Thyroid gland (tissue), 4 donors: ENCODE measurements at regions not wholly inside any gene's neighbourhood (a gene's known extent, or its start where the extent isn't known, plus 50 kb on each side); places are given as distances from the start of the nearest gene placed in this dataset.

Experiments
- DNase-seq, 2 donors: peaks; one replicate each; pipeline ENCODE4 v3.0.0-alpha.2; 2019
- H3K27ac ChIP-seq, 3 donors: fragments of 200-600 bp; sonication (generic); 1 replicate in 2 of 3; 2 replicates in 1 of 3; pipeline ENCODE4 v1.5.1; 2016 to 2019; ENCODE audit warnings: mild to moderate bottlenecking in 1 of 3, moderate library complexity in 1 of 3
- H3K27me3 ChIP-seq: fragments of 200-600 bp; sonication (generic); one replicate; pipeline ENCODE4 v1.5.1; 2019
- H3K36me3 ChIP-seq, 2 donors: fragments of 200-600 bp; sonication (generic); one replicate each; pipeline ENCODE4 v1.5.1; 2016 to 2019
- H3K4me1 ChIP-seq, 2 donors: fragments of 200-600 bp; sonication (generic); one replicate each; pipeline ENCODE4 v1.5.1; 2017 to 2019
- H3K4me3 ChIP-seq, 3 donors: fragments of 200-600 bp; sonication (generic); replicated peaks in 1 of 3; 1 replicate in 2 of 3; 2 replicates in 1 of 3; pipeline ENCODE4 v1.5.1; 2016; ENCODE audit warnings: mild to moderate bottlenecking in 1 of 3
- H3K9me3 ChIP-seq: fragments of 200-600 bp; sonication (generic); one replicate; pipeline ENCODE4 v1.5.1; 2017
- POLR2A ChIP-seq, 2 donors: fragments of 450-650 bp; IDR thresholded peaks; one replicate each; pipeline ENCODE4 v1.6.1; 2017; ENCODE audit warnings: antibody characterized with exemption in 2 of 2, mild to moderate bottlenecking in 2 of 2, moderate library complexity in 1 of 2
- WGBS, 2 donors: methylation state at CpG; one replicate each; pipeline ENCODE4 v1.1.5; 2017; 5-methylcytosine and 5-hydroxymethylcytosine counted together
- intact Hi-C: fragments of 100-400 bp; cut with DNase I; formaldehyde crosslinking; loops from one replicate; pipeline ENCODE4 v1.15.1; 2023
- TF ChIP-seq, protein P1 (sequence below), 6 experiments: fragments of 200-600 bp in 3 of 6; fragments of 450-650 bp in 3 of 6; sonication (generic) in 3 of 6; IDR thresholded peaks; one replicate each; pipeline ENCODE4 v1.5.1; 2016 to 2019; ENCODE audit warnings: antibody characterized with exemption in 6 of 6, mild to moderate bottlenecking in 2 of 6, inconsistent platforms in 1 of 6, moderate library complexity in 1 of 6

DNA sequence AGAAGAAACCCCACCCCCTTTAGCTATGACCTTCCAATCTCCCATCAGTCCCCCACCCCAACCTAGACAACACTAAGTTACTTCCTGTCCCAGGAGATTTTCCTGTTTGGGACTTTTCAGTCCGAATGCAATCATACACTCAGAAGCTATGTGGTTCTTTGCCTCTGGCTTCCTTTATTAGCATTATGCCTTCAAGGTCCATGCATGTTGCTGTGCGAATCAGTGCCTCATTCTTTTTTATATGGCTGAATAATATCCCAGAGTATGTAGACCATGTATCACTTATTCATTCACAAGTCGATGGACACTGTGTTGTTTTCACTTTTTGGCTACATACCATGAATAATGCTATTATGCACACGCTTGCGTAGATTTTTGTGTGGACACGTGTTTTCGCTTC lies 292.1 kb upstream of the HDAC4 start:
- intact Hi-C loops, result no loop called here
- no peak for DNase-seq
- 91 to 92% methylated on average over 7 of the region's 7 CpGs for WGBS, 2 donors
- Histone ChIP-seq H3K27me3 (no peaks in the 10 kb centered on the region), H3K4me1 (no peaks in the 10 kb centered on the region), H3K36me3 (no peaks in the 10 kb centered on the region), H3K4me3 (no peak overlapping the region), H3K27ac (no peak overlapping the region), H3K9me3 (no peaks in the 10 kb centered on the region)
- no peak for TF ChIP-seq POLR2A (IDR thresholded peaks at IDR 0.05)
- TF ChIP-seq, protein P1, sequence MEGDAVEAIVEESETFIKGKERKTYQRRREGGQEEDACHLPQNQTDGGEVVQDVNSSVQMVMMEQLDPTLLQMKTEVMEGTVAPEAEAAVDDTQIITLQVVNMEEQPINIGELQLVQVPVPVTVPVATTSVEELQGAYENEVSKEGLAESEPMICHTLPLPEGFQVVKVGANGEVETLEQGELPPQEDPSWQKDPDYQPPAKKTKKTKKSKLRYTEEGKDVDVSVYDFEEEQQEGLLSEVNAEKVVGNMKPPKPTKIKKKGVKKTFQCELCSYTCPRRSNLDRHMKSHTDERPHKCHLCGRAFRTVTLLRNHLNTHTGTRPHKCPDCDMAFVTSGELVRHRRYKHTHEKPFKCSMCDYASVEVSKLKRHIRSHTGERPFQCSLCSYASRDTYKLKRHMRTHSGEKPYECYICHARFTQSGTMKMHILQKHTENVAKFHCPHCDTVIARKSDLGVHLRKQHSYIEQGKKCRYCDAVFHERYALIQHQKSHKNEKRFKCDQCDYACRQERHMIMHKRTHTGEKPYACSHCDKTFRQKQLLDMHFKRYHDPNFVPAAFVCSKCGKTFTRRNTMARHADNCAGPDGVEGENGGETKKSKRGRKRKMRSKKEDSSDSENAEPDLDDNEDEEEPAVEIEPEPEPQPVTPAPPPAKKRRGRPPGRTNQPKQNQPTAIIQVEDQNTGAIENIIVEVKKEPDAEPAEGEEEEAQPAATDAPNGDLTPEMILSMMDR (IDR thresholded peaks at IDR 0.05), result no peak

DNA sequence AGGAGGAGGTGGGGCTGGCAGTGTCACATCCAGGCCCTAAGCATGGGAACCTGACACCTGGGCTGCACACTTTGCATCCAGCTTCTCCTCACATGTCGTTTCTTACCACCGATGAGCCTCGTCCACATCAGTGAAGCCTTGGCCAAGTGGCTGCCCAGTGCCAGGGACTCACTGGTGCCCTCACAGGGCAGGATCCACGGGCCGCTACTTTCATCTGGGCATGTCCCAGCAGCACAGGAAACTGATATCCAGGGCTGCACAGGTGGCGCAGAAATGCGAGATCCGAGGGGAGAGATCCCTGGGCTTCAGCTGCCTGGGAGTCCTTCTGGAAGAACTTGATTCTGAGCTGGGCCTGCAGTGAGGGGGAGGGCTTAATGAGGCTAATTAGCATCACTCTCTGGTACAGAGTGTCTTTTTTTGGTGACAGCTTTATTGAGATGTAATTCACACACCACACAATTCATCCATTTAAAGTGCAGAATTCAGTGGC lies 291.6 kb upstream of the HDAC4 start:
- no peaks in the 10 kb centered on the region for H3K9me3 ChIP-seq
- H3K27me3 ChIP-seq, result no peaks in the 10 kb centered on the region
- no peaks in the 10 kb centered on the region for H3K36me3 ChIP-seq
- intact Hi-C loops, result no loop called here
- H3K4me3 ChIP-seq, result no peak overlapping the region
- TF ChIP-seq, protein P1 (IDR thresholded peaks at IDR 0.05), result no peak
- no peak for TF ChIP-seq POLR2A (IDR thresholded peaks at IDR 0.05)
- no peaks in the 10 kb centered on the region for H3K4me1 ChIP-seq
- no peak for DNase-seq
- H3K27ac ChIP-seq, result no peak overlapping the region
- WGBS, 2 donors, result 59 to 77% methylated on average over 7 to 8 of the region's 8 CpGs

DNA sequence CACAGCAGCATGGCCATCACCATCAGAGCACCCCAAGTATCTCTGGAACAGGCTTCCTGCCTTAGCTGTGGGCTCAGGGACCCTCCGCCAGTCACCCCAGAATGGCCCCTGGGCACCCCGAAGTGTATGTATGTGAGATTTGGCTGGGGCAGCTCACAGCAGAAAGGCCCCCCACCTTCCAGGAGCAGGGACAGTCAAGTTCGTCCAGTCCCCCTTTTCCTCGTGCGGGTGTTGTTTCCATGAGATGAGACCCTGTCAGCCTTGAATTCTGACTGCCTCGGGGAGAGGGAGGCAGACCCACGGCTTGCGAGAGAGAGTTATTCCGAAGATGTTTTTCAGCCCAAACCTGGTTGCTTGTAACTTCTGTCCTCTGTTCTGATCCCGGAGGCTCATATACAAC lies 290.9 kb upstream of the HDAC4 start:
- Histone ChIP-seq H3K27ac (no peak overlapping the region), H3K4me1 (no peaks in the 10 kb centered on the region), H3K27me3 (no peaks in the 10 kb centered on the region), H3K4me3 (no peak overlapping the region), H3K36me3 (no peaks in the 10 kb centered on the region), H3K9me3 (no peaks in the 10 kb centered on the region)
- no peak for DNase-seq
- intact Hi-C loops, result no loop called here
- TF ChIP-seq, protein P1 (IDR thresholded peaks at IDR 0.05), result no peak
- no peak for TF ChIP-seq POLR2A (IDR thresholded peaks at IDR 0.05)
- WGBS, 2 donors, result 87 to 92% methylated on average over 8 to 10 of the region's 10 CpGs

DNA sequence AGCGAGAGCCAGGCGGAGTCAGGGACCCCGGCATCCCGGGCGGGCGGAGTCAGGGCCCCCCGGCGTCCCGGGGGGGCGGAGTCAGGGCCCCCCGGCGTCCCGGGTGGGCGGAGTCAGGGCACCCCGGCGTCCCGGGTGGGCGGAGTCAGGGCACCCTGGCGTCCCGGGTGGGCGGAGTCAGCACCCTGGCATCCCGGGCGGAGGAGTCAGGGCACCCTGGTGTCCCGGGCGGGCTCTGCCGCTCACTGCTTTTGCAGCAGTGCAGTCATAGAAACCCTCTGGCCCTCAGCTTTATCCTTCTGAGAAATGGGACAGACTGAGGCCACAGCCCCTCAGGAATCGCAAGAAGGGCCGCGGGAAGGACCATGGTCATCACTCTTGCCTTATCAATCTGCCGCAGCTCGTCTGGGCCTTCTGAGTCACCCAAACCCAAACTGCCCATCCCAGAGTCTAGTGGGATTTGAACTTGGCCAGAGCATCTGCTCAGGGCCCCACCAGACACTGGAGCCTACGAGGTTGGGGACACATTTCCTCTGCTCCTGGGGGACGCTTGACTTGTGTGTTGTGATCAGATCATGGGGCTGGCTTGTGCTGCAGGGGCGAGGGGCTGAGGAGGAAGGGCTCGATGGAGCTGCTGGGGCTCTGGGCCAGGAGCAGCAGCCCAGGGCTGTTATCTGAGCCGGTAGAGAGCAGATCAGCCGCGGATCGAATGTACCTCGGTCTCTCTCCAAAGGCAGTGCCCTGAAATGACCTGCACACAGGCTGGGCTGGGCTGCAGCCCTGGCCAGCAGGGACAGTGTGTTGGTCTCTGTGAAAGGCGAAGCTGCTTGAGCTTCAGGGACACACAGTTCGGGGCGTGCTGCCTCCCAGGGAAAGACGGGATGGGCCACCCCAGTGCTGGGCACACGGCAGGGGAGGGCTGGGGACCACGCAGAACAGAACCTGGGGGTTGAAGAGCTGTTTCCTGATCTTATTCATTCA lies 290.1 kb upstream of the HDAC4 start:
- TF ChIP-seq POLR2A (IDR thresholded peaks at IDR 0.05), result no peak
- TF ChIP-seq, protein P1 (IDR thresholded peaks at IDR 0.05), result no peak
- intact Hi-C loops, result no loop called here
- Histone ChIP-seq H3K4me1 (no peaks in the 10 kb centered on the region), H3K9me3 (no peaks in the 10 kb centered on the region), H3K4me3 (no peak overlapping the region), H3K27me3 (no peaks in the 10 kb centered on the region), H3K36me3 (no peaks in the 10 kb centered on the region), H3K27ac (no peak overlapping the region)
- WGBS, 2 donors, result 73 to 81% methylated on average over 41 to 43 of the region's 46 CpGs
- DNase-seq, result no peak

DNA sequence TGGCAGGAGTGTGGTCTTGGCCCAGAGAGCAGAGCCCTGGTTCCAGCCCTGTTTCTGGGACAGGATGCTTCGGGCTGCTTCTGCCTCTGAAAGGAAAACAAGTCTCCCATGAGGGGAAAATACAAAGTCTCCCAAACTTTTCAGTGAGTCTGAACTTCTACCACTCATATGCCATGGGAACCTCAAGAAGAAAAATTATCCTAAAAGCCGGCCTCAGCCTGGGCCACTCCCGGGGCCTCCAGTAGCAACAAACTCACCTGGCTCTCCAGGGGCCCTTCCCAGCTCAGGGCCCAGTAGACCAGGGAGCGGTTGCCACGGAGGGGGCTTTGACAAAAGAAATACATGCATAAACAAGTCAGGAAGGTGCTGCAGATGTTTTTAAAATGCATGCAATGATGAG lies 289.2 kb upstream of the HDAC4 start:
- DNase-seq, result no peak
- intact Hi-C loops, result no loop called here

More for the DNA sequence above, 289.2 kb upstream of the HDAC4 start:
- Histone ChIP-seq H3K9me3 (no peaks in the 10 kb centered on the region), H3K4me3 (no peak overlapping the region), H3K27ac (no peak overlapping the region), H3K36me3 (no peaks in the 10 kb centered on the region), H3K4me1 (no peaks in the 10 kb centered on the region), H3K27me3 (no peaks in the 10 kb centered on the region)
- TF ChIP-seq, protein P1 (IDR thresholded peaks at IDR 0.05), result no peak
- TF ChIP-seq POLR2A (IDR thresholded peaks at IDR 0.05), result no peak
- whole genome bisulfite sequencing, 2 donors, result 79 to 81% methylated on average over 5 of the region's 5 CpGs
